K562 (cell line): ENCODE measurements at regions not wholly inside any gene's neighbourhood (a gene's known extent, or its start where the extent isn't known, plus 50 kb on each side); places are given as distances from the start of the nearest gene placed in this dataset.

ENCODE experiments used
- CBFA2T3 ChIP-seq: fragments of 450-650 bp; IDR thresholded peaks from 2 replicates; pipeline ENCODE4 v1.6.1; 2017
- CHD1 ChIP-seq: fragments of 200-600 bp; sonication (generic); IDR thresholded peaks from one replicate; pipeline ENCODE4 v1.6.1; 2012; ENCODE audit warnings: mild to moderate bottlenecking, moderate library complexity, low read length, inconsistent platforms
- CREM ChIP-seq: IDR thresholded peaks from 2 replicates; pipeline ENCODE4 v1.6.1; 2014; ENCODE audit warnings: antibody characterized with exemption, low read depth
- EGR1 ChIP-seq: fragments of 450-650 bp; conservative IDR thresholded peaks from 2 replicates; pipeline ENCODE4 v1.6.1; 2017; ENCODE audit warnings: mild to moderate bottlenecking
- KAT8 ChIP-seq: fragments of 450-650 bp; IDR thresholded peaks from 2 replicates; pipeline ENCODE4 v1.6.1; 2016; ENCODE audit warnings: low read depth, mild to moderate bottlenecking
- NR1H2 ChIP-seq: sonication (generic); formaldehyde crosslinking; IDR thresholded peaks from 2 replicates; pipeline ENCODE4 v1.4.0; 2020; ENCODE audit warnings: mild to moderate bottlenecking, missing genetic modification reagents
- RAD51 ChIP-seq: fragments of 450-650 bp; IDR thresholded peaks from 2 replicates; pipeline ENCODE4 v1.7.1; 2016; ENCODE audit warnings: low read depth, mild to moderate bottlenecking, borderline replicate concordance
- RCOR1 ChIP-seq, 2 experiments: IDR thresholded peaks; 2 replicates each; pipeline ENCODE4 v1.6.1; 2012; ENCODE audit warnings: low read depth in 2 of 2, low read length in 2 of 2, borderline replicate concordance in 1 of 2, improper control_type of control experiment in 1 of 2
- SP1 ChIP-seq: sonication (generic); formaldehyde crosslinking; IDR thresholded peaks from 2 replicates; pipeline ENCODE4 v1.8.1; 2022; ENCODE audit warnings: mild to moderate bottlenecking, missing genetic modification reagents
- TEAD1 ChIP-seq, 2 experiments: fragments of 450-650 bp in 1 of 2; sonication (generic) in 1 of 2; formaldehyde crosslinking; IDR thresholded peaks; 2 replicates each; pipeline versions ENCODE4 v1.4.0 to v1.8.0; 2020 to 2022; ENCODE audit warnings: mild to moderate bottlenecking in 2 of 2, missing genetic modification reagents in 1 of 2
- TEAD2 ChIP-seq: fragments of 450-650 bp; IDR thresholded peaks from 2 replicates; pipeline ENCODE4 v1.6.1; 2016; ENCODE audit warnings: missing genetic modification characterization, control low read depth, missing compliant biosample characterization
- U2AF1 ChIP-seq: fragments of 200-400 bp; formaldehyde crosslinking; optimal IDR thresholded peaks from 2 replicates; pipeline ENCODE3; 2017; ENCODE audit warnings: mild to moderate bottlenecking, low read depth, low read length, moderate library complexity
- ZKSCAN1 ChIP-seq: fragments of 150-350 bp; IDR thresholded peaks from 2 replicates; pipeline ENCODE4 v1.6.1; 2016; ENCODE audit warnings: low read depth, low read length
- ZNF143 ChIP-seq: sonication (generic); formaldehyde crosslinking; IDR thresholded peaks from 2 replicates; pipeline ENCODE4 v1.9.0; 2022; ENCODE audit warnings: mild to moderate bottlenecking, missing genetic modification reagents
- ZNF212 ChIP-seq: fragments of 450-650 bp; formaldehyde crosslinking; IDR thresholded peaks from 2 replicates; pipeline ENCODE4 v1.4.0; 2020; ENCODE audit warnings: mild to moderate bottlenecking
- TF ChIP-seq, protein P1 (sequence below): fragments of 200-800 bp; sonication (Bioruptor generic); IDR thresholded peaks from 2 replicates; pipeline ENCODE4 v1.6.1; 2016; ENCODE audit warnings: missing genetic modification characterization, missing compliant biosample characterization
- TF ChIP-seq, protein P2 (sequence below), 2 experiments: fragments of 450-650 bp; formaldehyde crosslinking in 1 of 2; IDR thresholded peaks; 2 replicates each; pipeline versions ENCODE4 v1.4.0 to v1.6.1; 2014 to 2020; ENCODE audit warnings: mild to moderate bottlenecking in 2 of 2, borderline replicate concordance in 1 of 2, low read depth in 1 of 2

DNA sequence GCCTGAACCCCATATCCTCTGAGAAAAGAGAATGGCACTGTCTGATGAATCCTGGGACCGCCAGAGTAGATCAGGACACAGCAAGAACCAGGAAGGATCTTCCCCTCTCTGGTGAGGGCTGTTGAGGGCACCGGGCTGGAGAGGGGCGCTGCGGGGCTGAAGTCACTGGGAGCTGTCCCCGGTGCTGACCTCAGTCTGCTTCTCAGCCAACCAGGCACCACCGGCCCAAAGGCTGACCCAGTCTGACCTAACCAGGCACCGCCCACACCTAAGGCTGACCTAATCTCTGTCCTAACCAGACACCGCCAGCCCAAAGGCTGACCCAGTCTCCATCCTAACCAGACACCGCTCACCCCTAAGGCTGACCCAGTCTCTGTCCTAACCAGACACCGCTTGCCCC, 82.8 kb downstream of the CPZ start (continued):
- TF ChIP-seq, protein P1, sequence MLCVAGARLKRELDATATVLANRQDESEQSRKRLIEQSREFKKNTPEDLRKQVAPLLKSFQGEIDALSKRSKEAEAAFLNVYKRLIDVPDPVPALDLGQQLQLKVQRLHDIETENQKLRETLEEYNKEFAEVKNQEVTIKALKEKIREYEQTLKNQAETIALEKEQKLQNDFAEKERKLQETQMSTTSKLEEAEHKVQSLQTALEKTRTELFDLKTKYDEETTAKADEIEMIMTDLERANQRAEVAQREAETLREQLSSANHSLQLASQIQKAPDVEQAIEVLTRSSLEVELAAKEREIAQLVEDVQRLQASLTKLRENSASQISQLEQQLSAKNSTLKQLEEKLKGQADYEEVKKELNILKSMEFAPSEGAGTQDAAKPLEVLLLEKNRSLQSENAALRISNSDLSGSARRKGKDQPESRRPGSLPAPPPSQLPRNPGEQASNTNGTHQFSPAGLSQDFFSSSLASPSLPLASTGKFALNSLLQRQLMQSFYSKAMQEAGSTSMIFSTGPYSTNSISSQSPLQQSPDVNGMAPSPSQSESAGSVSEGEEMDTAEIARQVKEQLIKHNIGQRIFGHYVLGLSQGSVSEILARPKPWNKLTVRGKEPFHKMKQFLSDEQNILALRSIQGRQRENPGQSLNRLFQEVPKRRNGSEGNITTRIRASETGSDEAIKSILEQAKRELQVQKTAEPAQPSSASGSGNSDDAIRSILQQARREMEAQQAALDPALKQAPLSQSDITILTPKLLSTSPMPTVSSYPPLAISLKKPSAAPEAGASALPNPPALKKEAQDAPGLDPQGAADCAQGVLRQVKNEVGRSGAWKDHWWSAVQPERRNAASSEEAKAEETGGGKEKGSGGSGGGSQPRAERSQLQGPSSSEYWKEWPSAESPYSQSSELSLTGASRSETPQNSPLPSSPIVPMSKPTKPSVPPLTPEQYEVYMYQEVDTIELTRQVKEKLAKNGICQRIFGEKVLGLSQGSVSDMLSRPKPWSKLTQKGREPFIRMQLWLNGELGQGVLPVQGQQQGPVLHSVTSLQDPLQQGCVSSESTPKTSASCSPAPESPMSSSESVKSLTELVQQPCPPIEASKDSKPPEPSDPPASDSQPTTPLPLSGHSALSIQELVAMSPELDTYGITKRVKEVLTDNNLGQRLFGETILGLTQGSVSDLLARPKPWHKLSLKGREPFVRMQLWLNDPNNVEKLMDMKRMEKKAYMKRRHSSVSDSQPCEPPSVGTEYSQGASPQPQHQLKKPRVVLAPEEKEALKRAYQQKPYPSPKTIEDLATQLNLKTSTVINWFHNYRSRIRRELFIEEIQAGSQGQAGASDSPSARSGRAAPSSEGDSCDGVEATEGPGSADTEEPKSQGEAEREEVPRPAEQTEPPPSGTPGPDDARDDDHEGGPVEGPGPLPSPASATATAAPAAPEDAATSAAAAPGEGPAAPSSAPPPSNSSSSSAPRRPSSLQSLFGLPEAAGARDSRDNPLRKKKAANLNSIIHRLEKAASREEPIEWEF (CRISPR knock-in tag): no peak
- TF ChIP-seq CREM (peak; percentile 27; the same call in 1 of the 2 replicates), SP1 (no peak), ZNF212 (CRISPR knock-in tag) (no peak), RAD51 (no peak), U2AF1 (no peak), ZNF143 (CRISPR knock-in tag) (no peak), KAT8 (no peak), NR1H2 (CRISPR knock-in tag) (no peak), CBFA2T3 (no peak), CHD1 (no peak), TEAD1 (CRISPR knock-in tag; IDR thresholded peaks at IDR 0.05) (no peak), RCOR1 (IDR thresholded peaks at IDR 0.05; ENCODE audit: borderline replicate concordance in 1 of 2, low read depth in 2 of 2, low read length in 2 of 2) (no peak), EGR1 (no peak), ZKSCAN1 (no peak), TEAD2 (tag) (no peak)
- TF ChIP-seq, protein P2, sequence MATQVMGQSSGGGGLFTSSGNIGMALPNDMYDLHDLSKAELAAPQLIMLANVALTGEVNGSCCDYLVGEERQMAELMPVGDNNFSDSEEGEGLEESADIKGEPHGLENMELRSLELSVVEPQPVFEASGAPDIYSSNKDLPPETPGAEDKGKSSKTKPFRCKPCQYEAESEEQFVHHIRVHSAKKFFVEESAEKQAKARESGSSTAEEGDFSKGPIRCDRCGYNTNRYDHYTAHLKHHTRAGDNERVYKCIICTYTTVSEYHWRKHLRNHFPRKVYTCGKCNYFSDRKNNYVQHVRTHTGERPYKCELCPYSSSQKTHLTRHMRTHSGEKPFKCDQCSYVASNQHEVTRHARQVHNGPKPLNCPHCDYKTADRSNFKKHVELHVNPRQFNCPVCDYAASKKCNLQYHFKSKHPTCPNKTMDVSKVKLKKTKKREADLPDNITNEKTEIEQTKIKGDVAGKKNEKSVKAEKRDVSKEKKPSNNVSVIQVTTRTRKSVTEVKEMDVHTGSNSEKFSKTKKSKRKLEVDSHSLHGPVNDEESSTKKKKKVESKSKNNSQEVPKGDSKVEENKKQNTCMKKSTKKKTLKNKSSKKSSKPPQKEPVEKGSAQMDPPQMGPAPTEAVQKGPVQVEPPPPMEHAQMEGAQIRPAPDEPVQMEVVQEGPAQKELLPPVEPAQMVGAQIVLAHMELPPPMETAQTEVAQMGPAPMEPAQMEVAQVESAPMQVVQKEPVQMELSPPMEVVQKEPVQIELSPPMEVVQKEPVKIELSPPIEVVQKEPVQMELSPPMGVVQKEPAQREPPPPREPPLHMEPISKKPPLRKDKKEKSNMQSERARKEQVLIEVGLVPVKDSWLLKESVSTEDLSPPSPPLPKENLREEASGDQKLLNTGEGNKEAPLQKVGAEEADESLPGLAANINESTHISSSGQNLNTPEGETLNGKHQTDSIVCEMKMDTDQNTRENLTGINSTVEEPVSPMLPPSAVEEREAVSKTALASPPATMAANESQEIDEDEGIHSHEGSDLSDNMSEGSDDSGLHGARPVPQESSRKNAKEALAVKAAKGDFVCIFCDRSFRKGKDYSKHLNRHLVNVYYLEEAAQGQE (IDR thresholded peaks at IDR 0.05; ENCODE audit: borderline replicate concordance): peak; percentile 99
- TF ChIP-seq, protein P2 (CRISPR knock-in tag; IDR thresholded peaks at IDR 0.05; ENCODE audit: low read depth): peak; percentile 92
